ENCODE measurements at regions not wholly inside any gene's neighbourhood (a gene's known extent, or its start where the extent isn't known, plus 50 kb on each side); places are given as distances from the start of the nearest gene placed in this dataset.

- Histone ChIP-seq H3K4me2 (ENCODE audit: low read length) (no peak overlapping the region), H3K4me3 (ENCODE audit: low read depth, low read length, poor library complexity, severe bottlenecking) (no peak overlapping the region), H3K9me3 (ENCODE audit: low read length) (no peaks in the 10 kb centered on the region), H3K36me3 (ENCODE audit: insufficient read depth, low read length) (no peaks in the 10 kb centered on the region), H3K27ac (ENCODE audit: low read depth, low read length, poor library complexity, severe bottlenecking) (no peak overlapping the region), H2AFZ (ENCODE audit: low read length) (no peak overlapping the region), H3K9me2 (ENCODE audit: insufficient read depth, low read length) (no peaks in the 10 kb centered on the region), H3K79me2 (ENCODE audit: insufficient read depth, low read depth, low read length) (no peaks in the 10 kb centered on the region), H4K20me1 (ENCODE audit: insufficient read depth, low read length) (no peaks in the 10 kb centered on the region), H3K4me1 (ENCODE audit: insufficient read depth, low read length, poor library complexity, severe bottlenecking) (no peaks in the 10 kb centered on the region)
- CTCF ChIA-PET (ENCODE audit: unreplicated experiment) = no interaction called here
- intact Hi-C loops (cut with micrococcal nuclease; ENCODE audit: unreplicated experiment) = no loop called here
- TF ChIP-seq EZH2phosphoT487 (IDR thresholded peaks at IDR 0.05; ENCODE audit: borderline replicate concordance, low read depth, low read length) = no peak
- no peak for TF ChIP-seq CTCF (conservative IDR thresholded peaks at IDR 0.05; ENCODE audit: low read length)
- no TSS peak for BruUV-seq (replicated peaks)
- no peak for DNase-seq (ENCODE audit: low spot score)
- POLR2A ChIA-PET = no interaction called here
Measured at GRCh38 chr5:115702025-115702424, 76.2 kb upstream of the TMED7 start.

GRCh38 chr5:115699967-115700366 lies 74.1 kb upstream of the TMED7 start:
- Histone ChIP-seq H3K79me2 (ENCODE audit: insufficient read depth, low read depth, low read length) (no peaks in the 10 kb centered on the region), H3K4me3 (ENCODE audit: low read depth, low read length, poor library complexity, severe bottlenecking) (no peak overlapping the region), H3K27ac (ENCODE audit: low read depth, low read length, poor library complexity, severe bottlenecking) (no peak overlapping the region), H3K4me1 (ENCODE audit: insufficient read depth, low read length, poor library complexity, severe bottlenecking) (no peaks in the 10 kb centered on the region), H3K9me2 (ENCODE audit: insufficient read depth, low read length) (no peaks in the 10 kb centered on the region), H3K9me3 (ENCODE audit: low read length) (no peaks in the 10 kb centered on the region), H3K36me3 (ENCODE audit: insufficient read depth, low read length) (no peaks in the 10 kb centered on the region), H2AFZ (ENCODE audit: low read length) (no peak overlapping the region), H3K4me2 (ENCODE audit: low read length) (no peak overlapping the region), H4K20me1 (ENCODE audit: insufficient read depth, low read length) (no peaks in the 10 kb centered on the region)
- CTCF ChIA-PET (ENCODE audit: unreplicated experiment) = no interaction called here
- no TSS peak for BruUV-seq (replicated peaks)
- intact Hi-C loops (cut with micrococcal nuclease; ENCODE audit: unreplicated experiment) = no loop called here
- no peak for TF ChIP-seq EZH2phosphoT487 (IDR thresholded peaks at IDR 0.05; ENCODE audit: borderline replicate concordance, low read depth, low read length)
- TF ChIP-seq CTCF (conservative IDR thresholded peaks at IDR 0.05; ENCODE audit: low read length) = no peak
- POLR2A ChIA-PET = no interaction called here
- no peak for DNase-seq (ENCODE audit: low spot score)

- CTCF ChIA-PET (ENCODE audit: unreplicated experiment) = no interaction called here
- Histone ChIP-seq H3K9me2 (ENCODE audit: insufficient read depth, low read length) (no peaks in the 10 kb centered on the region), H3K36me3 (ENCODE audit: insufficient read depth, low read length) (no peaks in the 10 kb centered on the region), H3K79me2 (ENCODE audit: insufficient read depth, low read depth, low read length) (no peaks in the 10 kb centered on the region), H2AFZ (ENCODE audit: low read length) (no peak overlapping the region), H3K4me2 (ENCODE audit: low read length) (no peak overlapping the region), H3K9me3 (ENCODE audit: low read length) (no peaks in the 10 kb centered on the region), H3K4me1 (ENCODE audit: insufficient read depth, low read length, poor library complexity, severe bottlenecking) (no peaks in the 10 kb centered on the region), H3K4me3 (ENCODE audit: low read depth, low read length, poor library complexity, severe bottlenecking) (no peak overlapping the region), H4K20me1 (ENCODE audit: insufficient read depth, low read length) (no peaks in the 10 kb centered on the region), H3K27ac (ENCODE audit: low read depth, low read length, poor library complexity, severe bottlenecking) (no peak overlapping the region)
- no peak for TF ChIP-seq EZH2phosphoT487 (IDR thresholded peaks at IDR 0.05; ENCODE audit: borderline replicate concordance, low read depth, low read length)
- no TSS peak for BruUV-seq (replicated peaks)
- POLR2A ChIA-PET = interaction anchor here (1.1 kb wide), 1 partner anchor 43 kb away, joined by 3 read pairs; no protein-coding TSS in a partner anchor
- intact Hi-C loops (cut with micrococcal nuclease; ENCODE audit: unreplicated experiment) = no loop called here
- DNase-seq (ENCODE audit: low spot score) = no peak
Measured at GRCh38 chr5:115696141-115696650, 70.4 kb upstream of the TMED7 start.
